ENCODE measurements at regions not wholly inside any gene's neighbourhood (a gene's known extent, or its start where the extent isn't known, plus 50 kb on each side); places are given as distances from the start of the nearest gene placed in this dataset.
A peak's percentile ranks its signal among the peaks of the same experiment; 100 is the strongest.

DNA sequence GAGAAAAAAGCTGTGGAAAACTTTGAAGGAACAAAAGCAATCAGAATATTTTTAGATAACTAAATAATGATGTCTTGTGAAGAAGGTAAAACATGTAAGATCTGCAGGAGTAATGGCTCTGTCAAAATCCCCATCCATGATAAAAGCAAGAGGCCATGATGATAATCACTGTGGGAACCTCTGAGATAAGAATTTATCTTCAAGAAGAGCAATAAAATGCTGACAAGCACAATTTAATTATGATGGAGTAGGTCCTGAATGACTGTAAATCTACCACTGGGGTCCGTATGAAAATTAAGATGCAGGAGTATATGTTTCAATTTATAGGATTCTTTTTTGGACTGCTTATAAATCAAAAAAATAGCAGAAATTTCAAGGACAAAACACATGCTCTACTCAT lies 68.3 kb upstream of the CHMP2B start:
- intact Hi-C loops (cut with micrococcal nuclease), result no loop called here
- ChIA-PET POLR2A (ENCODE audit: unreplicated experiment) (no interaction called here), CTCF (no interaction called here)
- no peak for TF ChIP-seq POLR2A (IDR thresholded peaks at IDR 0.05; ENCODE audit: low read depth, low read length)
- peak; percentile 84 for TF ChIP-seq MAFK (IDR thresholded peaks at IDR 0.05; ENCODE audit: low read depth, low read length)
- DNase-seq (no peak), ATAC-seq (ENCODE audit: low read depth) (no peak)
- dilution Hi-C loops (cut with HindIII; ENCODE audit: low sequenced_read_pairs, unreplicated experiment), result no loop called here
- H4K20me1 ChIP-seq (ENCODE audit: insufficient read depth, low read length), result no peaks in the 10 kb centered on the region
- H2BK120ac ChIP-seq (ENCODE audit: low read depth, low read length), result no peak overlapping the region
- H2BK15ac ChIP-seq (ENCODE audit: low read depth, low read length), result no peak overlapping the region
- no peak overlapping the region for H2BK5ac ChIP-seq (ENCODE audit: low read depth, low read length, poor library complexity, severe bottlenecking)
- H3K27me3 ChIP-seq (ENCODE audit: control insufficient read depth, insufficient read depth, low read length), result no peaks in the 10 kb centered on the region; the same call in 1 of the 2 replicates
- H2AFZ ChIP-seq (replicated peaks; ENCODE audit: low read length, poor library complexity), result no peak overlapping the region
- H4K91ac ChIP-seq (ENCODE audit: insufficient read depth, low read depth, low read length), result no peak overlapping the region
- H3K4ac ChIP-seq (ENCODE audit: low read depth, low read length), result no peak overlapping the region
- no peak overlapping the region for H3K56ac ChIP-seq (ENCODE audit: extremely low read depth, insufficient read depth, low read length)
- no TSS peak for BruUV-seq (replicated peaks)
- H3K9me3 ChIP-seq (ENCODE audit: control insufficient read depth, insufficient read depth, low read length), result no peaks in the 10 kb centered on the region
- H3K4me2 ChIP-seq (ENCODE audit: low read depth, low read length), result no peak overlapping the region
- no peak overlapping the region for H3K23ac ChIP-seq (ENCODE audit: low read depth, low read length)
- no peak overlapping the region for H3K14ac ChIP-seq (replicated peaks; ENCODE audit: low read depth, low read length)
- no peak overlapping the region for H3K18ac ChIP-seq (ENCODE audit: low read depth, low read length)
- no peaks in the 10 kb centered on the region for H3K36me3 ChIP-seq (ENCODE audit: control insufficient read depth, insufficient read depth, low read length)
- no peaks in the 10 kb centered on the region for H3K79me1 ChIP-seq (ENCODE audit: low read depth in 1 of 2, low read length in 2 of 2)
- no peaks in the 10 kb centered on the region for H3K4me1 ChIP-seq (ENCODE audit: control insufficient read depth, insufficient read depth, low read length)
- no peaks in the 10 kb centered on the region for H3K9me1 ChIP-seq (ENCODE audit: insufficient read depth, low read length)
- H2AK5ac ChIP-seq (ENCODE audit: low read depth, low read length), result no peak overlapping the region
- H3K27ac ChIP-seq (ENCODE audit: insufficient read depth, low read length), result no peak overlapping the region
- no peak overlapping the region for H2AK9ac ChIP-seq (replicated peaks; ENCODE audit: low read depth, low read length, poor library complexity)
- WGBS, 2 experiments (ENCODE audit: extremely low coverage in 2 of 2, insufficient read length in 1 of 2), result no CpG with 5 or more reads among the region's 1 CpG
- H3K4me3 ChIP-seq (ENCODE audit: insufficient read depth, low read depth, low read length), result no peak overlapping the region
- in situ Hi-C loops (cut with MboI; ENCODE audit: low sequenced_read_pairs), result no loop called here
- H4K8ac ChIP-seq (ENCODE audit: low read depth in 2 of 2, low read length in 2 of 2), result no peak overlapping the region
- H2BK20ac ChIP-seq (ENCODE audit: low read depth, low read length), result no peak overlapping the region
- H3K9ac ChIP-seq (ENCODE audit: low read depth, low read length), result no peak overlapping the region
- no peak overlapping the region for H4K5ac ChIP-seq (ENCODE audit: low read depth, low read length)
